Astrocyte (in vitro differentiated cells and primary cell): ENCODE measurements at regions not wholly inside any gene's neighbourhood (a gene's known extent, or its start where the extent isn't known, plus 50 kb on each side); places are given as distances from the start of the nearest gene placed in this dataset.

Experiments used
- DNase-seq: peaks from one replicate; pipeline ENCODE4 v3.0.0-alpha.2; 2010; ENCODE audit warnings: low read depth
- FAIRE-seq: peaks from 2 replicates; lab custom pipeline; 2011; peaks lifted over from hg19 to GRCh38; lab: Jason Lieb, UNC
- H2AFZ ChIP-seq: 2 replicates; pipeline ENCODE4 v1.6.0; 2012; ENCODE audit warnings: low read depth, low read length, inconsistent platforms
- H3K27ac ChIP-seq: 2 replicates; pipeline ENCODE4 v1.5.1; 2011; ENCODE audit warnings: low read depth, low read length, inconsistent platforms
- H3K27me3 ChIP-seq: 2 replicates; pipeline ENCODE4 v1.6.0; 2011; ENCODE audit warnings: low read length, inconsistent platforms; ENCODE audit not compliant: insufficient read depth
- H3K36me3 ChIP-seq: 2 replicates; pipeline ENCODE4 v1.5.1; 2011; ENCODE audit warnings: low read length, inconsistent platforms; ENCODE audit not compliant: insufficient read depth
- H3K4me1 ChIP-seq: 2 replicates; pipeline ENCODE4 v1.5.1; 2011; ENCODE audit warnings: low read length, inconsistent platforms; ENCODE audit not compliant: insufficient read depth
- H3K4me2 ChIP-seq: 2 replicates; pipeline ENCODE4 v1.6.0; 2012; ENCODE audit warnings: low read length, inconsistent platforms
- H3K4me3 ChIP-seq: 2 replicates; pipeline ENCODE4 v1.5.1; 2011; ENCODE audit warnings: low read depth, mild to moderate bottlenecking, low read length, inconsistent platforms; ENCODE audit not compliant: insufficient read depth
- H3K79me2 ChIP-seq: 2 replicates; pipeline ENCODE4 v1.6.0; 2012; ENCODE audit warnings: mild to moderate bottlenecking, low read length, inconsistent platforms; ENCODE audit not compliant: insufficient read depth
- H3K9ac ChIP-seq: 2 replicates; pipeline ENCODE4 v1.6.0; 2012; ENCODE audit warnings: mild to moderate bottlenecking, low read length, inconsistent platforms
- H3K9me3 ChIP-seq: 2 replicates; pipeline ENCODE4 v1.5.1; 2012; ENCODE audit warnings: low read depth, mild to moderate bottlenecking, low read length, inconsistent platforms; ENCODE audit not compliant: insufficient read depth
- H4K20me1 ChIP-seq: 2 replicates; pipeline ENCODE4 v1.6.0; 2012; ENCODE audit warnings: low read length, inconsistent platforms; ENCODE audit not compliant: insufficient read depth
- H3K27ac Mint-ChIP-seq: one replicate; pipeline ENCODE4 v1.8.0; 2021; ENCODE audit warnings: mild to moderate bottlenecking, mixed read lengths; ENCODE audit not compliant: unreplicated experiment
- H3K27me3 Mint-ChIP-seq: one replicate; pipeline ENCODE4 v1.8.0; 2021; ENCODE audit warnings: low read depth, mixed read lengths; ENCODE audit not compliant: unreplicated experiment
- H3K36me3 Mint-ChIP-seq: one replicate; pipeline ENCODE4 v1.8.0; 2021; ENCODE audit warnings: low read depth, mixed read lengths; ENCODE audit not compliant: unreplicated experiment
- H3K4me1 Mint-ChIP-seq: one replicate; pipeline ENCODE4 v1.8.0; 2021; ENCODE audit warnings: low read depth, mixed read lengths; ENCODE audit not compliant: unreplicated experiment
- H3K4me3 Mint-ChIP-seq: one replicate; pipeline ENCODE4 v1.8.0; 2021; ENCODE audit warnings: mild to moderate bottlenecking, moderate library complexity, mixed read lengths; ENCODE audit not compliant: unreplicated experiment
- H3K9me3 Mint-ChIP-seq: one replicate; pipeline ENCODE4 v1.8.0; 2021; ENCODE audit warnings: mild to moderate bottlenecking, mixed read lengths; ENCODE audit not compliant: unreplicated experiment
- EZH2 ChIP-seq: IDR thresholded peaks from 2 replicates; pipeline ENCODE4 v1.6.1; 2012; ENCODE audit warnings: mild to moderate bottlenecking, low read length, inconsistent platforms; ENCODE audit not compliant: insufficient read depth
- TF ChIP-seq, protein P1 (sequence below): IDR thresholded peaks from 2 replicates; pipeline ENCODE4 v1.5.1; 2011; ENCODE audit warnings: low read depth, mild to moderate bottlenecking, inconsistent platforms, low read length, moderate library complexity; ENCODE audit not compliant: insufficient read depth

DNA sequence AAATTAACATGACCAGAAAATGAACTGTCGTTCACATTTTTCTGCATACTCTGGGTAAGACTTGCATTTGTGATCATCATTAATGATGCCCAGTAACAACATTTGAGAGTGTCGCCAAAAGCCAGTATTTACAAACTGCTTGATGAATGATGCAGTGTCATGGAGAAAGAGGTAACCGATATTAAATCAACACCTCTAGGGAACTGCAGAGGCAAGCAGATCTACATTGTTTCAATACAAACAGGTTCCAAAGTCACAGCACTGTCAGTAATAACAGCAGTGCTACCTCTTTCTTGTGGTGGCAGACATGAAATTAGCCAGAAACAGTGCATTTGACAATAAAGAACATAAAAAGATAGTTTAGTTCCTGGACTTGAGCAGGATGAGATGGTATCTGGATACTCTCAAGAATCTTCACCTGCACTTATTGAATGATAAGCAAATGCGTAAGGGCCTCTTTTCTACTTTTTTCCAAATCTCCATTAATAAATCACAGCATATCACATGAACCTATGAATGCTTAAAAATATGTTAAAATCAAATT is 456.6 kb downstream of the ARHGEF28 start:
- Mint-ChIP-seq H3K27ac (no peak overlapping the region), H3K4me3 (no peak overlapping the region), H3K4me1 (peaks cover 6% of the 10 kb centered on the region), H3K27me3 (peaks cover 13% of the 10 kb centered on the region), H3K36me3 (no peaks in the 10 kb centered on the region), H3K9me3 (no peaks in the 10 kb centered on the region)
- no peak overlapping the region for H3K9ac ChIP-seq
- no peak overlapping the region for H3K4me3 ChIP-seq
- no peaks in the 10 kb centered on the region for H3K9me3 ChIP-seq
- H3K27me3 ChIP-seq = no peaks in the 10 kb centered on the region
- TF ChIP-seq, protein P1, sequence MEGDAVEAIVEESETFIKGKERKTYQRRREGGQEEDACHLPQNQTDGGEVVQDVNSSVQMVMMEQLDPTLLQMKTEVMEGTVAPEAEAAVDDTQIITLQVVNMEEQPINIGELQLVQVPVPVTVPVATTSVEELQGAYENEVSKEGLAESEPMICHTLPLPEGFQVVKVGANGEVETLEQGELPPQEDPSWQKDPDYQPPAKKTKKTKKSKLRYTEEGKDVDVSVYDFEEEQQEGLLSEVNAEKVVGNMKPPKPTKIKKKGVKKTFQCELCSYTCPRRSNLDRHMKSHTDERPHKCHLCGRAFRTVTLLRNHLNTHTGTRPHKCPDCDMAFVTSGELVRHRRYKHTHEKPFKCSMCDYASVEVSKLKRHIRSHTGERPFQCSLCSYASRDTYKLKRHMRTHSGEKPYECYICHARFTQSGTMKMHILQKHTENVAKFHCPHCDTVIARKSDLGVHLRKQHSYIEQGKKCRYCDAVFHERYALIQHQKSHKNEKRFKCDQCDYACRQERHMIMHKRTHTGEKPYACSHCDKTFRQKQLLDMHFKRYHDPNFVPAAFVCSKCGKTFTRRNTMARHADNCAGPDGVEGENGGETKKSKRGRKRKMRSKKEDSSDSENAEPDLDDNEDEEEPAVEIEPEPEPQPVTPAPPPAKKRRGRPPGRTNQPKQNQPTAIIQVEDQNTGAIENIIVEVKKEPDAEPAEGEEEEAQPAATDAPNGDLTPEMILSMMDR = no peak
- TF ChIP-seq EZH2 = no peak
- DNase-seq = no peak
- no peaks in the 10 kb centered on the region for H3K79me2 ChIP-seq
- no peak overlapping the region for H3K4me2 ChIP-seq
- H4K20me1 ChIP-seq = no peaks in the 10 kb centered on the region
- H3K27ac ChIP-seq = no peak overlapping the region
- no peaks in the 10 kb centered on the region for H3K36me3 ChIP-seq
- FAIRE-seq = no peak
- H2AFZ ChIP-seq = no peak overlapping the region
- no peaks in the 10 kb centered on the region for H3K4me1 ChIP-seq

DNA sequence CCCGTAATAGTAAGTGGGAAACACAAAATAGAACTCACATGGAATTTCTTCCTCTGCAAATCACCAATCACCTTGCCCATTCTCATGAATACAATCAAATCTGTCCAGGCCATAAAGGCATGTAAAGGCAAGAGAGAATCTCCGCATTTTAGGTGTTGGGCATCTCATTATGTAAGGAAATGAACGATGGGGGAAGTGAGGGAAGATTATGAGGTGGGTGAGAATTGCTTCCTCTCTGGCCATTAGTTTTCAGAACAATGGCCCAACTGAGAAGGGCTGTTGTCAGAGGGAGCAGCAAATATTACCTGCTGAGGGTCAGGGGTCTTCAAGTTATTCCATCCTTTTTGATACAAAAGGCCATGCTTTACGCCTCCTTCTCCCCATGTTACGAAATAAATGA is 455.1 kb downstream of the ARHGEF28 start:
- H3K4me3 Mint-ChIP-seq = no peak overlapping the region
- Histone ChIP-seq H4K20me1 (no peaks in the 10 kb centered on the region), H3K4me1 (no peaks in the 10 kb centered on the region), H3K27ac (no peak overlapping the region), H2AFZ (no peak overlapping the region), H3K9me3 (no peaks in the 10 kb centered on the region), H3K36me3 (no peaks in the 10 kb centered on the region), H3K27me3 (no peaks in the 10 kb centered on the region), H3K79me2 (no peaks in the 10 kb centered on the region), H3K9ac (no peak overlapping the region), H3K4me3 (no peak overlapping the region), H3K4me2 (no peak overlapping the region)
- peak; percentile 5 for FAIRE-seq
- H3K36me3 Mint-ChIP-seq = no peaks in the 10 kb centered on the region
- no peak for TF ChIP-seq EZH2
- TF ChIP-seq, protein P1 = no peak
- peaks cover 7% of the 10 kb centered on the region for H3K4me1 Mint-ChIP-seq
- H3K9me3 Mint-ChIP-seq = peaks cover 2% of the 10 kb centered on the region
- H3K27me3 Mint-ChIP-seq = peaks cover 4% of the 10 kb centered on the region
- no peak for DNase-seq
- no peak overlapping the region for H3K27ac Mint-ChIP-seq

DNA sequence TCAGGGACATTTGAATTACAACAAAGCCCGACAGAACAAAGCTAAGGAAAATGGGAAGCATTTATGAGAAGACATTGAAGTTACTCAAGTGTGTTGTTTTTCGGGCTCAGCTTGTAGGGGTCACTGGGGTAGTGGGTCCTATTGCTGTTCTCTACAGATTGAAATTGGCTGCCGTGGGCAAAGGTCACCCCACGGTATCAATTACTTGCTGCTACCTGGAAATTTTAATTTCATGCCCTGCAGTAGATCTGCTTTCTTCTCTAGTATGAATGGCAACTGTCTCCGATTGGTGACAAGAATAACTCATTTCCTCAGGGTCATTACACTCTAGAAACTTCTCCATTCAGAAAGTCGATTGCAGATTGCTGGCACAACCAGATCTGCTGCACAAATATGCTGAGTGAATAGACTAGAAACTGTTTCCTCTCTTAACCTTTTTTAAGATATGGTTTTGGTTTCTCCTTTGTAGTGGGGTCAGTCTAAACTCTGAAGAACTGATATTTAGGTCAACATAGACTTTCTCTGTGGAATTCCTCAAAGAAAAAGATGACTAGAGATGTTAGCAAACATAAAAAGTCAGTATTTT is 454.1 kb downstream of the ARHGEF28 start:
- Histone ChIP-seq H3K27me3 (no peaks in the 10 kb centered on the region), H3K9ac (no peak overlapping the region), H4K20me1 (no peaks in the 10 kb centered on the region), H2AFZ (no peak overlapping the region), H3K4me1 (no peaks in the 10 kb centered on the region), H3K9me3 (no peaks in the 10 kb centered on the region), H3K4me3 (no peak overlapping the region), H3K36me3 (no peaks in the 10 kb centered on the region), H3K79me2 (no peaks in the 10 kb centered on the region), H3K27ac (no peak overlapping the region), H3K4me2 (no peak overlapping the region)
- Mint-ChIP-seq H3K9me3 (peaks cover 2% of the 10 kb centered on the region), H3K4me3 (no peak overlapping the region), H3K27me3 (peaks cover 2% of the 10 kb centered on the region), H3K4me1 (peaks cover 11% of the 10 kb centered on the region), H3K36me3 (no peaks in the 10 kb centered on the region), H3K27ac (no peak overlapping the region)
- TF ChIP-seq EZH2 = no peak
- TF ChIP-seq, protein P1 = no peak
- FAIRE-seq = no peak
- no peak for DNase-seq
